Spinal cord (tissue), 9 donors: ENCODE measurements at regions not wholly inside any gene's neighbourhood (a gene's known extent, or its start where the extent isn't known, plus 50 kb on each side); places are given as distances from the start of the nearest gene placed in this dataset.
A peak's percentile ranks its signal among the peaks of the same experiment; 100 is the strongest.
"Not testable (repeated sequence)": the region's sequence is repeated elsewhere in the genome, so short reads cannot be mapped to it uniquely, and the experiment has no call there.

Experiments used
- DNase-seq, 6 donors: peaks; one replicate each; pipeline versions ENCODE4 v3.0.0 to v3.0.0-alpha.2; 2013 to 2015; ENCODE audit warnings: low spot score in 6 of 6, low read depth in 4 of 6
- H3K27ac ChIP-seq: one replicate; pipeline ENCODE4 v1.5.1; 2013; ENCODE audit warnings: low read depth, low read length, control low read depth
- H3K27me3 ChIP-seq: one replicate; pipeline ENCODE4 v1.6.1; 2013; ENCODE audit warnings: low read length; ENCODE audit not compliant: control insufficient read depth, insufficient read depth
- H3K36me3 ChIP-seq: one replicate; pipeline ENCODE4 v1.6.1; 2013; ENCODE audit warnings: low read length; ENCODE audit not compliant: control insufficient read depth, insufficient read depth
- H3K4me1 ChIP-seq: one replicate; pipeline ENCODE4 v1.6.1; 2013; ENCODE audit warnings: low read length; ENCODE audit not compliant: control insufficient read depth, insufficient read depth
- H3K4me3 ChIP-seq: one replicate; pipeline ENCODE4 v1.5.1; 2013; ENCODE audit warnings: low read depth, low read length, control low read depth
- H3K9me3 ChIP-seq: one replicate; pipeline ENCODE4 v1.6.1; 2013; ENCODE audit warnings: low read length; ENCODE audit not compliant: control insufficient read depth, insufficient read depth
- WGBS: methylation state at CpG from one replicate; pipeline ENCODE4 v1.1.5; 2013; ENCODE audit warnings: missing lambda C conversion rate; ENCODE audit not compliant: insufficient coverage; 5-methylcytosine and 5-hydroxymethylcytosine counted together
- donor health status: healthy.

DNA sequence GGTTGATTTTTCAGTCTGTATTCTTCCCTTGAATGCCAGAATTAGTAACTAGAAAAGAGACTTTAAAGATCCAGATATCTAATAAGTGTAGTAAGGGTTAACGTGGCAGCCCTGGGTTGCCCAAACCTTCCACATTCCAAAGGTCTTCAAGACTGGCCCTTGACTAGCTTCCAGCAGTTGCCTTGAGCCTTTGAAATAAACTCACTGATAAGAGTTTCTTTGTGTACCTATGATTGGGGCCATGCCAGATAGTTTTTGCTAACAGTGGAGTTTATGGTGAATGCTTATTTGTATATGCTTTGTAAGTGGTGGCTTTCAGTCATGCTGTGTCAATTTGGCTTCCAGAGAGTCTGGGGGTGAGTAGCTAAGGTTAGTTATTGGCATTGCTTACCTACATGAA lies 722.3 kb downstream of the RNF144A start:
- WGBS = no CpG with 5 or more reads among the region's 1 CpG
- Histone ChIP-seq H3K4me1 (no peaks in the 10 kb centered on the region), H3K27me3 (no peaks in the 10 kb centered on the region), H3K4me3 (no peak overlapping the region), H3K27ac (no peak overlapping the region), H3K36me3 (no peaks in the 10 kb centered on the region), H3K9me3 (peaks cover 4% of the 10 kb centered on the region)
- no peak for DNase-seq

DNA sequence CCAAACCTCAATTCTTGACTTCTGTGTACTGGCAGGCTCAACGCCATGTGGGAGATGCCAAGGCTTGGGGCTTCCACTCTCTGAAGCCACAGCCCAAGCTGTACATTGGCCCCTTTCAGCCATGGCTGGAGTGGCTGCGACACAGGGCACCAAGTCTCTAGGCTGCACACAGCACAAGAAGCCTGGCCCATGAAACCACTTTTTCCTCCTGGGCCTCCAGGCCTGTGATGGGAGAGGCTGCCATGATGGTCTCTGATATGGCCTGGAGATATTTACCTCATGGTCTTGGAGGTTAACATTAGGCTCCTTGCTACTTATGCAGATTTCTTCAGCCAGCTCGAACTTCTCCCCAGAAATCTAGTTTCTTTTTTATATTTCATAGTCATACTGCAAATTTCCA lies 724.1 kb downstream of the RNF144A start:
- H3K9me3 ChIP-seq, H3K4me1 ChIP-seq, H3K36me3 ChIP-seq, H3K4me3 ChIP-seq, DNase-seq, H3K27me3 ChIP-seq, H3K27ac ChIP-seq: not testable (repeated sequence)
- WGBS = 91% methylated on average over 2 of the region's 3 CpGs

DNA sequence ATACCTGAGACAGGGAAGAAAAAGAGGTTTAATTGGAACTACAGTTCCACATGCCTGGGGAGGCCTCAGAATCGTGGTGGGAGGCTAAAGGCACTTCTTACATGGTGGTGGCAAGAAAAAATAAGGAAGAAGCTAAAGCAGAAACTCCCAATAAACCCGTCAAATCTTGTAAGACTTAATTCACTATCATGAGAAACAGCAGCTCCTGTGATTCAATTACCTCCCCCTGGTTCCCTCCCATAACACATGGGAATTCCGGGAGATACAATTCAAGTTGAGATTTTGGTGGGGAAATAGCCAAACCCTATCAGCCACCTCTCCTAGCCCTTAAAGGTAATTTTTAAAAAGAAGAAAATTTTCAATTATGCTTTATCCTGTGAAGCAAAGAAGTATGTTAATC lies 728.8 kb downstream of the RNF144A start:
- no peak overlapping the region for H3K27ac ChIP-seq

DNA sequence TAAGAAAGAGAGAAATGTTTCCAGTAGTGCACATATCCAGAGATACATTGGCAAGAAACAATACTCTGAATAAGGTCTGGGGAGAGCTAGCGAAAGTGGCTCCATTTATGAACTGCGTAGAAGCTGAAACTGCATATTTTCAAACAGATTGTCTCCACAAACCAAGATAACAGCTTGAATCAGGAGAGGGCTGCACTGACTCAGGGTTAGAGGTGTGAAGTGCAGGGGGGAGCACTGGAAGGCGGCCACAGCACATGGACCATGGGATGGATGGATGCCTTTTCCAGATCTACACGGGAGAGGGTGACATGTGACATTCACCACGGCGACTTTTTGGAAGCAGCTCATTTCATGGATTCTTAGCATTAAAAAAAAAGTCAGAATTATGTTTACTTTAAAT lies 729.4 kb downstream of the RNF144A start:
- DNase-seq = peak in 1 of 6 donors; percentile 84

More for the DNA sequence above, 728.8 kb downstream of the RNF144A start:
- H3K4me3 ChIP-seq = no peak overlapping the region
- H3K4me1 ChIP-seq = no peaks in the 10 kb centered on the region
- H3K27me3 ChIP-seq = no peaks in the 10 kb centered on the region
- no peak for DNase-seq
- no CpG with 5 or more reads among the region's 3 CpGs for WGBS
- no peaks in the 10 kb centered on the region for H3K36me3 ChIP-seq
- H3K9me3 ChIP-seq = peaks cover 2% of the 10 kb centered on the region

DNA sequence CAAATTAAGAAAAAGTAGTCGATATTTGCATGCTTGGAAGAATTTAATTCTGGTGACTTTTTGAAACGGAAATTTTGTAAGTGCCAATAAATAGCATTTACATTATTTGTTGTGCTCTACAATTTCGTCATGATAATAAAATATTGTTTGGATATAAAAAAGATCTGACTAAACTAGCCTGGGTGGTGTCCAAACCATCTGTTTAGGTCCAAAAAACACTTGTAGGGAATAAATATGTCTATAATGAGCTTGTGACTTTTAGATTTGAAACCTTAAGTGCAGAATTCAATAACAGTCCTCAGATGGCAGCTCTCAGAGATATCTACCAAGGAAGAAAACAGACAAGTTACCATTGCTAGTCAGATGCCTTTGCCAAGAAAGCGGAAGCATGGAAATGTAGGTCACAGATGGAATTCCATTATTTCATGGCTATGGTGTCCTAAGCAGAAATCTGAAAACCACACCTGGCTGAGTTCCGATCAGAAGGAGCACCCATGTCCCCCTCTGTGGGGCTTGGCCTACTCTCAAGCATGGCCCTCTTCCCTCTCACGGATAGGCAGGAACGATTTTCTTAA lies 731.1 kb downstream of the RNF144A start:
- Histone ChIP-seq H3K27ac (no peak overlapping the region), H3K9me3 (peaks cover under 1% of the 10 kb centered on the region), H3K4me1 (no peaks in the 10 kb centered on the region), H3K36me3 (no peaks in the 10 kb centered on the region), H3K27me3 (no peaks in the 10 kb centered on the region), H3K4me3 (no peak overlapping the region)
- WGBS = 95% methylated on average over 3 of the region's 7 CpGs
- peak in 1 of 6 donors; percentile 81 for DNase-seq

More for the DNA sequence above, 729.4 kb downstream of the RNF144A start:
- no peaks in the 10 kb centered on the region for H3K27me3 ChIP-seq
- H3K9me3 ChIP-seq = no peaks in the 10 kb centered on the region
- H3K4me1 ChIP-seq = no peaks in the 10 kb centered on the region
- no peak overlapping the region for H3K27ac ChIP-seq
- 81% methylated on average over 6 of the region's 6 CpGs for WGBS
- H3K36me3 ChIP-seq = no peaks in the 10 kb centered on the region
- no peak overlapping the region for H3K4me3 ChIP-seq

DNA sequence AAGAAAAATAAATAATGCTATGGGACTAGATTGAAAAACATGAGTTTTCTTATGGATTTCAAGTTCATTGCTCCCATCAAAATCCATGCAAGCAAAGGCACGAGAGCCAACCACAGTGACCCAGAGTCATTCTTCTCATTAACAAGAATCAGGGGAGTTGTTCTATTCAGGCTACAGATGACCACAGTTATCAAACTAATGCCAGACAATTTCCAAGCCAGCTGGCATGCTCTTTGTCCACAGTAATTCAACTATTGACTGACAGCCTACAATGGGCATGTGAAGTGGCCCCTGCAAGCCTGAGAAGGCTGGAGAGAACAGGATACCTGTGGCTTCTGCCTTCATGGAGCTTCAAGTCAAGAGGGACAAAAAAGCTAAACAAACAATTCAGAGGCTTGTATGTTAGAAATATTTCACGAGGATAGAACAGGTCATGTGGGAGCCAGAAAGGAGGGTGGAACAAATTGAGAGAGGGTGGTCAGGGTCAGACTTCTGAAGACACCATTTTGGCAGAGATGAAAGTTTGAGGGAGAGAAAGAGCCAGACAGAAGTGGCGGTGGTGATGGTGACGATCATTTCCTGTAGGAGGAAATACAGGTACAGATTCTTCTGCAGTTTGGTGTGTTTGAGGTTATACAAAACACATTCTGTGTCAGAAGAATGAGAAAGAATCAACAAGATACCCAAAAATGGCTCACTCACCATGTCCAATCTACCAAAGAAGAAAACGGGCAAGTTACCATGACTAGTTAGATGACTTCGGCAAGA lies 732.4 kb downstream of the RNF144A start:
- Histone ChIP-seq H3K4me3 (no peak overlapping the region), H3K9me3 (peaks cover 3% of the 10 kb centered on the region), H3K27ac (no peak overlapping the region), H3K4me1 (no peaks in the 10 kb centered on the region), H3K27me3 (no peaks in the 10 kb centered on the region), H3K36me3 (no peaks in the 10 kb centered on the region)
- WGBS = 94% methylated on average over 4 of the region's 6 CpGs
- DNase-seq = no peak

DNA sequence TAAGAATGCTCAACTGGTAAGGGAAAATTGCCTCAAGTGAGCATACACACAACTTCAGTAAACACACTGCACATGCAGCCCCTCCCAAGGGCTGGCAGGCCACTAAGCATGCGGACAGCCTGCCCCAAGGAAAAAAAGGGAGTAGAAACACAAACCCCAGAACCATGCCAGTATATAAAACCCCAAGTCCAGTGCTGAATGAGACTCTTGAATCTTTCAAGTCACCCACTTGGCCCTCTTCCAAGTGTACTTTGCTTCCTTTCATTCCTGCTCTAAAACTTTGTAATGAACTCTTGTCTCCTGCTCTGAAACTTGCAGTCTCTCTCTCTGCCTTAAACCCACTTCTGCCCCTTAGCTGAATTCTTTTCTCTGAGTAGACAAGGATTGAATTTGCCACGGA lies 736.4 kb downstream of the RNF144A start:
- no peak overlapping the region for H3K4me3 ChIP-seq
- DNase-seq = no peak
- H3K9me3 ChIP-seq = peaks cover 3% of the 10 kb centered on the region
- no peak overlapping the region for H3K27ac ChIP-seq
- H3K27me3 ChIP-seq = no peaks in the 10 kb centered on the region
- WGBS = 100% methylated on average over 1 of the region's 2 CpGs
- H3K4me1 ChIP-seq = no peaks in the 10 kb centered on the region
- H3K36me3 ChIP-seq = no peaks in the 10 kb centered on the region

DNA sequence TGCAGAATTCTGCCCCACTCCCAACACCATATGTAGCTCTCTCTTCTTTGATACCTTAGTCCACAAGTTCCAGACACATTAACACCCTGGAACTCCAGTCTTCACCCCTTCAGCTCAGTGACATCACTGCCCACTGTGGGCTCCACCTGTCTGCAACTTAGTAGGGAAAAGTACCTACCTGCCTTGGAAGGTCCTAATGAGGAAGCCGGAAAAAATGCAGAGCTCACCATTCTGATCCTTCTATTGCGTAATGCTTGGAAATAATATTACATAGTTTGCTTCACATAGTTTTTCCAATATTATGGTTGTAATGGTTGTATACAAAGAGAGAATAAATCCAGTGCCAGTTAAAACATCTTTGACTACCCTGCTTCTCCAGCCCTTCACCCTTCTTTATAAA lies 738.4 kb downstream of the RNF144A start:
- Histone ChIP-seq H3K27ac (no peak overlapping the region), H3K9me3 (peaks cover 3% of the 10 kb centered on the region)
- WGBS = no CpG with 5 or more reads among the region's 2 CpGs

DNA sequence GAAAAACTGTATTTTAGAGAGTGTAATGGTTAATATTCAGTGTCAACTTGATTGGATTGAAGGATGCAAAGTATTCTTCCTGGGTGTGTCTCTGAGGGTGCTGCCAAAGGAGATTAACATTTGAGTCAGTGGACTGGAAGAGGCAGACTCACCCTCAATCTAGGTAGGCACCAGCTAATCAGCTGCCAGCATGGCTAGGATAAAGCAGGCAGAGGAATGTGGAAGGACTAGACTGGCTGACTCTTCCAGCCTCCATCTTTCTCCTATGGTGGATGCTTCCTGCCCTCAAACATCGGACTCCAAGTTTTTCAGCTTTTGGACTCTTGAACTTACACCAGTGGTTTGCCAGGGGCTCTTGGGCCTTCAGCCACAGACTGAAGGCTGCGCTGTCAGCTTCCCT lies 740.3 kb downstream of the RNF144A start:
- H3K4me3 ChIP-seq, H3K27ac ChIP-seq: not testable (repeated sequence)
- 96% methylated on average over 2 of the region's 2 CpGs for WGBS

More for the DNA sequence above, 738.4 kb downstream of the RNF144A start:
- H3K4me3 ChIP-seq = no peak overlapping the region
- H3K4me1 ChIP-seq = no peaks in the 10 kb centered on the region
- no peaks in the 10 kb centered on the region for H3K36me3 ChIP-seq
- no peaks in the 10 kb centered on the region for H3K27me3 ChIP-seq
- no peak for DNase-seq

DNA sequence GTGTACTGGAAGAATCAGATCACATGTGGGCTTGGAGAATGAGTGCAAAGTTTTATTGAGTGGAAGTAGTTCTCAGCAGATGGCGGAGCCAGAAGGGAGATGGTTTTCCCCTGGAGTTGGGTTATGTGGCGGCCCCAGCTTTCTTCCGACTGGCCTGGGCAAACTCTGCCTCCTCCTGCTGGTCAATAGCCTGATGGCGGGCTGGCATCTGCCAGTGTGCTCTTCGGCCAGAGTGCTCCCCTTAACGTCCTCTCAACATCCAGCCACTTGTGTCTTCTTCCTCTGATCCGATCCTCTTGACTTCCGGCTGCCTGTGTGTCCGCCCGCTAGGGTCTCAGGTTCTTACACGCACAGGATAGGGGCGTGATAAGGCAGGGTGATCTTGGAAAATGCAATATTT lies 741.3 kb downstream of the RNF144A start:
- H3K9me3 ChIP-seq = peaks cover 1% of the 10 kb centered on the region
- H3K36me3 ChIP-seq = no peaks in the 10 kb centered on the region
- WGBS = 97% methylated on average over 9 of the region's 12 CpGs
- no peak overlapping the region for H3K27ac ChIP-seq
- DNase-seq = no peak
- H3K27me3 ChIP-seq = no peaks in the 10 kb centered on the region
- no peaks in the 10 kb centered on the region for H3K4me1 ChIP-seq
- H3K4me3 ChIP-seq = no peak overlapping the region

More for the DNA sequence above, 740.3 kb downstream of the RNF144A start:
- not testable (repeated sequence) for H3K4me1 ChIP-seq, H3K36me3 ChIP-seq, DNase-seq, H3K27me3 ChIP-seq, H3K9me3 ChIP-seq
